Suprapubic skin (tissue), 4 donors: ENCODE measurements at regions not wholly inside any gene's neighbourhood (a gene's known extent, or its start where the extent isn't known, plus 50 kb on each side); places are given as distances from the start of the nearest gene placed in this dataset.

ENCODE experiments used
- EP300 ChIP-seq: sonication (generic); formaldehyde crosslinking; IDR thresholded peaks from one replicate; pipeline ENCODE4 v1.6.1; 2017; ENCODE audit warnings: antibody characterized with exemption
- POLR2AphosphoS5 ChIP-seq, 3 donors: sonication (generic); formaldehyde crosslinking; IDR thresholded peaks; one replicate each; pipeline ENCODE4 v1.6.1; 2017; ENCODE audit warnings: antibody characterized with exemption in 3 of 3

- TF ChIP-seq EP300 (no peak), POLR2AphosphoS5 (IDR thresholded peaks at IDR 0.05) (no peak)
Measured at GRCh38 chr16:13545271-13545670, 374.7 kb upstream of the ERCC4 start.
